ENCODE measurements at regions not wholly inside any gene's neighbourhood (a gene's known extent, or its start where the extent isn't known, plus 50 kb on each side); places are given as distances from the start of the nearest gene placed in this dataset.

- H3K27me3 Mint-ChIP-seq (ENCODE audit: insufficient read depth, unreplicated experiment): no peaks in the 10 kb centered on the region
- no peaks in the 10 kb centered on the region for H3K27me3 ChIP-seq (replicated peaks; ENCODE audit: control insufficient read depth, insufficient read depth, low read length)
- H3K9me3 ChIP-seq: peaks cover 11% of the 10 kb centered on the region; the same call in 1 of the 2 replicates
- H3K4me1 Mint-ChIP-seq (ENCODE audit: low read depth, unreplicated experiment): peaks cover 9% of the 10 kb centered on the region
- BruUV-seq (replicated peaks): no TSS peak
- H3K9me3 Mint-ChIP-seq (ENCODE audit: unreplicated experiment): peaks cover 38% of the 10 kb centered on the region
- ChIA-PET POLR2A (no interaction called here), CTCF (interaction anchor here (0.7 kb wide), 1 partner anchor 20 kb away, joined by 4 read pairs; no protein-coding TSS in a partner anchor)
- intact Hi-C loops (cut with micrococcal nuclease; ENCODE audit: unreplicated experiment): no loop called here
- H3K4me1 ChIP-seq: peaks cover 3% of the 10 kb centered on the region; the same call in 1 of the 2 replicates
- H3K4me3 Mint-ChIP-seq (ENCODE audit: unreplicated experiment): no peak overlapping the region
- no peaks in the 10 kb centered on the region for H3K36me3 ChIP-seq (ENCODE audit: control insufficient read depth, insufficient read depth, low read length)
- TF ChIP-seq CTCF (IDR thresholded peaks at IDR 0.05; ENCODE audit: insufficient read depth in 1 of 2, low read depth in 1 of 2, low read length in 1 of 2, severe bottlenecking in 1 of 2, unreplicated experiment in 1 of 2): no peak
- no peak for DNase-seq
- no peak overlapping the region for H3K4me3 ChIP-seq (ENCODE audit: low read depth, low read length)
- H3K36me3 Mint-ChIP-seq (ENCODE audit: insufficient read depth, unreplicated experiment): no peaks in the 10 kb centered on the region
- no peak overlapping the region for H3K27ac Mint-ChIP-seq (ENCODE audit: unreplicated experiment)
Measured at GRCh38 chr1:186512698-186513457, 52.0 kb upstream of the PDC start.

- DNase-seq: no peak
- POLR2A ChIA-PET: no interaction called here
- Histone ChIP-seq H3K4me3 (ENCODE audit: low read depth, low read length) (no peak overlapping the region), H3K27me3 (replicated peaks; ENCODE audit: control insufficient read depth, insufficient read depth, low read length) (no peaks in the 10 kb centered on the region), H3K9me3 (peaks cover 13% of the 10 kb centered on the region; the same call in 1 of the 2 replicates), H3K4me1 (peaks cover 3% of the 10 kb centered on the region; the same call in 1 of the 2 replicates), H3K36me3 (ENCODE audit: control insufficient read depth, insufficient read depth, low read length) (no peaks in the 10 kb centered on the region)
- intact Hi-C loops (cut with micrococcal nuclease; ENCODE audit: unreplicated experiment): no loop called here
- Mint-ChIP-seq H3K4me1 (ENCODE audit: low read depth, unreplicated experiment) (peaks cover 9% of the 10 kb centered on the region), H3K27ac (ENCODE audit: unreplicated experiment) (no peak overlapping the region), H3K36me3 (ENCODE audit: insufficient read depth, unreplicated experiment) (no peaks in the 10 kb centered on the region), H3K9me3 (ENCODE audit: unreplicated experiment) (peaks cover 41% of the 10 kb centered on the region), H3K4me3 (ENCODE audit: unreplicated experiment) (no peak overlapping the region), H3K27me3 (ENCODE audit: insufficient read depth, unreplicated experiment) (no peaks in the 10 kb centered on the region)
- TF ChIP-seq CTCF (IDR thresholded peaks at IDR 0.05; ENCODE audit: insufficient read depth in 1 of 2, low read depth in 1 of 2, low read length in 1 of 2, severe bottlenecking in 1 of 2, unreplicated experiment in 1 of 2): no peak
- CTCF ChIA-PET: no interaction called here
- no TSS peak for BruUV-seq (replicated peaks)
Measured at GRCh38 chr1:186511761-186512637, 51.1 kb upstream of the PDC start.

Measured in Caco-2 (cell line).